Mucosa of stomach (tissue), 1 donor: ENCODE measurements at regions not wholly inside any gene's neighbourhood (a gene's known extent, or its start where the extent isn't known, plus 50 kb on each side); places are given as distances from the start of the nearest gene placed in this dataset.

Experiments
- H3K27me3 ChIP-seq: one replicate; pipeline ENCODE4 v1.7.0; 2013; ENCODE audit warnings: mild to moderate bottlenecking, low read length; ENCODE audit not compliant: control insufficient read depth, insufficient read depth
- H3K36me3 ChIP-seq: one replicate; pipeline ENCODE4 v1.7.0; 2013; ENCODE audit warnings: low read length; ENCODE audit not compliant: control insufficient read depth, insufficient read depth
- H3K4me1 ChIP-seq: one replicate; pipeline ENCODE4 v1.7.0; 2013; ENCODE audit warnings: mild to moderate bottlenecking, low read length; ENCODE audit not compliant: control insufficient read depth, insufficient read depth
- H3K4me3 ChIP-seq: one replicate; pipeline ENCODE4 v1.7.0; 2013; ENCODE audit warnings: low read length
- H3K9ac ChIP-seq: one replicate; pipeline ENCODE4 v1.7.0; 2013; ENCODE audit warnings: mild to moderate bottlenecking, low read length, moderate library complexity
- H3K9me3 ChIP-seq: one replicate; pipeline ENCODE4 v1.7.0; 2013; ENCODE audit warnings: mild to moderate bottlenecking, low read length, moderate library complexity; ENCODE audit not compliant: control insufficient read depth
- donor health status: Pancreatic carcinoma.

- no peaks in the 10 kb centered on the region for H3K27me3 ChIP-seq
- H3K4me3 ChIP-seq: no peak overlapping the region
- no peak overlapping the region for H3K9ac ChIP-seq
- H3K9me3 ChIP-seq: no peaks in the 10 kb centered on the region
- H3K4me1 ChIP-seq: no peaks in the 10 kb centered on the region
- H3K36me3 ChIP-seq: no peaks in the 10 kb centered on the region
These were observed 1105.8 kb upstream of the SEMA6A start for GRCh38 chr5:117680426-117680825.

GRCh38 chr5:117679046-117679445 is 1104.4 kb upstream of the SEMA6A start:
- H3K4me1 ChIP-seq: no peaks in the 10 kb centered on the region
- H3K9me3 ChIP-seq: no peaks in the 10 kb centered on the region

GRCh38 chr5:117675646-117676045 is 1101.0 kb upstream of the SEMA6A start:
- no peaks in the 10 kb centered on the region for H3K36me3 ChIP-seq
- H3K9ac ChIP-seq: no peak overlapping the region
- H3K4me3 ChIP-seq: no peak overlapping the region
- H3K9me3 ChIP-seq: no peaks in the 10 kb centered on the region
- H3K4me1 ChIP-seq: no peaks in the 10 kb centered on the region
- no peaks in the 10 kb centered on the region for H3K27me3 ChIP-seq

More at GRCh38 chr5:117679046-117679445, 1104.4 kb upstream of the SEMA6A start:
- Histone ChIP-seq H3K4me3 (no peak overlapping the region), H3K36me3 (no peaks in the 10 kb centered on the region), H3K9ac (no peak overlapping the region), H3K27me3 (no peaks in the 10 kb centered on the region)

GRCh38 chr5:117671551-117671950 is 1096.9 kb upstream of the SEMA6A start:
- Histone ChIP-seq H3K36me3 (no peaks in the 10 kb centered on the region), H3K9ac (no peak overlapping the region), H3K9me3 (no peaks in the 10 kb centered on the region), H3K4me1 (no peaks in the 10 kb centered on the region), H3K27me3 (no peaks in the 10 kb centered on the region), H3K4me3 (no peak overlapping the region)

GRCh38 chr5:117667105-117667504 is 1092.5 kb upstream of the SEMA6A start:
- Histone ChIP-seq H3K9me3 (no peaks in the 10 kb centered on the region), H3K27me3 (no peaks in the 10 kb centered on the region), H3K36me3 (no peaks in the 10 kb centered on the region), H3K4me1 (no peaks in the 10 kb centered on the region), H3K9ac (no peak overlapping the region), H3K4me3 (no peak overlapping the region)

GRCh38 chr5:117665121-117665520 is 1090.5 kb upstream of the SEMA6A start:
- no peaks in the 10 kb centered on the region for H3K27me3 ChIP-seq
- H3K9me3 ChIP-seq: no peaks in the 10 kb centered on the region
- no peak overlapping the region for H3K4me3 ChIP-seq
- no peaks in the 10 kb centered on the region for H3K36me3 ChIP-seq
- H3K4me1 ChIP-seq: no peaks in the 10 kb centered on the region
- H3K9ac ChIP-seq: no peak overlapping the region

GRCh38 chr5:117662361-117662760 is 1087.7 kb upstream of the SEMA6A start:
- Histone ChIP-seq H3K9me3 (no peaks in the 10 kb centered on the region), H3K36me3 (no peaks in the 10 kb centered on the region), H3K4me1 (no peaks in the 10 kb centered on the region), H3K4me3 (no peak overlapping the region), H3K27me3 (no peaks in the 10 kb centered on the region), H3K9ac (no peak overlapping the region)

GRCh38 chr5:117657541-117657940 is 1082.9 kb upstream of the SEMA6A start:
- Histone ChIP-seq H3K4me3 (no peak overlapping the region), H3K27me3 (no peaks in the 10 kb centered on the region), H3K4me1 (no peaks in the 10 kb centered on the region), H3K9ac (no peak overlapping the region), H3K9me3 (no peaks in the 10 kb centered on the region), H3K36me3 (no peaks in the 10 kb centered on the region)

GRCh38 chr5:117652958-117653280 is 1078.3 kb upstream of the SEMA6A start:
- H3K4me3 ChIP-seq: no peak overlapping the region
- H3K9me3 ChIP-seq: no peaks in the 10 kb centered on the region
- H3K27me3 ChIP-seq: no peaks in the 10 kb centered on the region
- no peaks in the 10 kb centered on the region for H3K4me1 ChIP-seq
- no peaks in the 10 kb centered on the region for H3K36me3 ChIP-seq
- H3K9ac ChIP-seq: no peak overlapping the region

GRCh38 chr5:117652036-117652957 is 1077.7 kb upstream of the SEMA6A start:
- H3K36me3 ChIP-seq: no peaks in the 10 kb centered on the region
- H3K4me3 ChIP-seq: no peak overlapping the region
- H3K27me3 ChIP-seq: no peaks in the 10 kb centered on the region
- H3K4me1 ChIP-seq: no peaks in the 10 kb centered on the region
- no peak overlapping the region for H3K9ac ChIP-seq
- H3K9me3 ChIP-seq: no peaks in the 10 kb centered on the region

GRCh38 chr5:117649821-117650220 is 1075.2 kb upstream of the SEMA6A start:
- Histone ChIP-seq H3K4me3 (no peak overlapping the region), H3K9ac (no peak overlapping the region), H3K36me3 (no peaks in the 10 kb centered on the region), H3K27me3 (no peaks in the 10 kb centered on the region), H3K4me1 (no peaks in the 10 kb centered on the region), H3K9me3 (no peaks in the 10 kb centered on the region)

GRCh38 chr5:117645400-117645799 is 1070.8 kb upstream of the SEMA6A start:
- Histone ChIP-seq H3K9me3 (no peaks in the 10 kb centered on the region), H3K4me1 (no peaks in the 10 kb centered on the region), H3K9ac (no peak overlapping the region), H3K27me3 (no peaks in the 10 kb centered on the region), H3K36me3 (no peaks in the 10 kb centered on the region), H3K4me3 (no peak overlapping the region)
